PC-3 (cell line): ENCODE measurements at regions not wholly inside any gene's neighbourhood (a gene's known extent, or its start where the extent isn't known, plus 50 kb on each side); places are given as distances from the start of the nearest gene placed in this dataset.
"Not testable (repeated sequence)": the region's sequence is repeated elsewhere in the genome, so short reads cannot be mapped to it uniquely, and the experiment has no call there.

ENCODE experiments used
- ATAC-seq: fragments of 200-7000 bp; cut with Tn5 transposase; 2 replicates; pipeline ENCODE4 v1.9.1; 2020; ENCODE audit warnings: mild to moderate bottlenecking, moderate library complexity
- BruUV-seq: library from RNA; stranded (reverse); fragments of 400-500 nt; replicated peaks from 2 replicates; lab custom pipeline; 2021; lab: Mats Ljungman, UMichigan
- CTCF ChIA-PET: fragments of 300-600 bp; sonication (Branson Sonifier 250); formaldehyde crosslinking; loops from one replicate; lab custom pipeline; 2022; ENCODE audit warnings: antibody characterized with exemption; lab: Charles Lee
- POLR2A ChIA-PET: fragments of 300-600 bp; sonication (Branson Sonifier 250); formaldehyde crosslinking; loops from one replicate; lab custom pipeline; 2022; ENCODE audit warnings: antibody characterized with exemption; ENCODE audit not compliant: unreplicated experiment; lab: Charles Lee
- DNase-seq: peaks from one replicate; pipeline ENCODE4 v3.0.0-alpha.2; 2015
- H2AFZ ChIP-seq: fragments of 300-600 bp; sonication (generic); 2 replicates; pipeline ENCODE4 v1.6.0; 2016; ENCODE audit warnings: antibody characterized with exemption, low read length
- H3F3A ChIP-seq: fragments of 300-600 bp; sonication (generic); one replicate; pipeline ENCODE4 v1.6.0; 2017; ENCODE audit warnings: antibody characterized with exemption, low read length, control low read depth, mild to moderate bottlenecking; ENCODE audit not compliant: unreplicated experiment
- H3K27ac ChIP-seq: fragments of 300-600 bp; sonication (generic); 2 replicates; pipeline ENCODE4 v1.5.1; 2016; ENCODE audit warnings: mild to moderate bottlenecking, low read length
- H3K27me3 ChIP-seq: fragments of 300-600 bp; sonication (generic); 2 replicates; pipeline ENCODE4 v1.6.1; 2016; ENCODE audit warnings: low read length, mixed read lengths
- H3K36me3 ChIP-seq: fragments of 300-600 bp; sonication (generic); 2 replicates; pipeline ENCODE4 v1.6.1; 2016; ENCODE audit warnings: low read depth, mixed run types, low read length, mixed read lengths
- H3K4me1 ChIP-seq: fragments of 300-600 bp; sonication (generic); 2 replicates; pipeline ENCODE4 v1.5.1; 2016; ENCODE audit warnings: low read length; ENCODE audit not compliant: insufficient read depth
- H3K4me2 ChIP-seq: fragments of 300-600 bp; sonication (generic); 2 replicates; pipeline ENCODE4 v1.6.0; 2016; ENCODE audit warnings: low read length
- H3K4me3 ChIP-seq: fragments of 300-600 bp; sonication (generic); 2 replicates; pipeline ENCODE4 v1.5.1; 2016; ENCODE audit warnings: mild to moderate bottlenecking, low read length, mixed read lengths
- H3K79me2 ChIP-seq: fragments of 300-600 bp; sonication (generic); 2 replicates; pipeline ENCODE4 v1.6.1; 2017; ENCODE audit warnings: low read length, mixed read lengths
- H3K9ac ChIP-seq: fragments of 300-600 bp; sonication (generic); 2 replicates; pipeline ENCODE4 v1.6.0; 2016; ENCODE audit warnings: mild to moderate bottlenecking, low read length
- H3K9me2 ChIP-seq: fragments of 300-600 bp; sonication (generic); replicated peaks from 2 replicates; pipeline ENCODE4 v1.6.1; 2016; ENCODE audit warnings: mixed run types, low read length, mixed read lengths
- H3K9me3 ChIP-seq: fragments of 300-600 bp; sonication (generic); 2 replicates; pipeline ENCODE4 v1.6.1; 2016; ENCODE audit warnings: low read length, mixed read lengths
- H4K20me1 ChIP-seq: fragments of 300-600 bp; sonication (generic); 2 replicates; pipeline ENCODE4 v1.6.1; 2016; ENCODE audit warnings: low read length, mixed read lengths
- EZH2 ChIP-seq: fragments of 300-600 bp; sonication (generic); IDR thresholded peaks from one replicate; pipeline ENCODE4 v1.6.1; 2017; ENCODE audit warnings: antibody characterized with exemption, mild to moderate bottlenecking, low read length; ENCODE audit not compliant: unreplicated experiment
- EZH2phosphoT487 ChIP-seq: fragments of 300-600 bp; sonication (generic); IDR thresholded peaks from 2 replicates; pipeline ENCODE4 v1.6.1; 2018; ENCODE audit warnings: mild to moderate bottlenecking, antibody characterized with exemption, low read length, borderline replicate concordance
- intact Hi-C: fragments of 100-400 bp; cut with micrococcal nuclease; formaldehyde crosslinking; loops from 2 replicates; pipeline ENCODE4 v1.9.0; 2023
- TF ChIP-seq, protein P1 (sequence below): fragments of 300-600 bp; sonication (generic); conservative IDR thresholded peaks from 2 replicates; pipeline ENCODE4 v1.5.1; 2017; ENCODE audit warnings: antibody characterized with exemption, low read depth, mild to moderate bottlenecking, low read length

DNA sequence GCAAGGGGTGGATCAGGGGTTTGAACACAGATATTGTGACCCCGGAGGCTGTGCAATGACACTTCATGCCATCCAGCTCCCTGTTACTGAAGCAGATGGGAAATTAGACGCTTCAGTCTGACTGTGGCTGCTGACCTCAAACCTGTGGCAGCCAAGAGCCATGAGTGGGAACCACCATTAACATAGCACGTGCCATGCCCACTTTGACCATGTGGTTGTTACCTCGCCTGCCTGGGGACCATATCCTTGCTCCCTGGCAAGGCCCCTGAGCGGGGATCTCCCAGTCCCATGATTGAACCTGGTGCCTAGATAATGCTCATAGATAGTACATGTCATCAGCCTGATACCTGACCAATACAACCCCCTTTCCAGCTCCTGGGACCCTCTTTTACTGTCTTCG is 68.9 kb downstream of the CYP26B1 start:
- Histone ChIP-seq H3K27ac (no peak overlapping the region), H3K27me3 (no peaks in the 10 kb centered on the region; the same call in 1 of the 2 replicates), H2AFZ (no peak overlapping the region), H3K4me3 (no peak overlapping the region), H3K9me2 (no peaks in the 10 kb centered on the region), H3K79me2 (no peaks in the 10 kb centered on the region), H3K9me3 (no peaks in the 10 kb centered on the region), H3K4me1 (no peaks in the 10 kb centered on the region), H3K4me2 (no peak overlapping the region), H3K36me3 (no peaks in the 10 kb centered on the region), H3K9ac (no peak overlapping the region), H3F3A (no peaks in the 10 kb centered on the region), H4K20me1 (no peaks in the 10 kb centered on the region)
- ChIA-PET CTCF (no interaction called here), POLR2A (no interaction called here)
- no peak for ATAC-seq
- no TSS peak for BruUV-seq
- TF ChIP-seq, protein P1, sequence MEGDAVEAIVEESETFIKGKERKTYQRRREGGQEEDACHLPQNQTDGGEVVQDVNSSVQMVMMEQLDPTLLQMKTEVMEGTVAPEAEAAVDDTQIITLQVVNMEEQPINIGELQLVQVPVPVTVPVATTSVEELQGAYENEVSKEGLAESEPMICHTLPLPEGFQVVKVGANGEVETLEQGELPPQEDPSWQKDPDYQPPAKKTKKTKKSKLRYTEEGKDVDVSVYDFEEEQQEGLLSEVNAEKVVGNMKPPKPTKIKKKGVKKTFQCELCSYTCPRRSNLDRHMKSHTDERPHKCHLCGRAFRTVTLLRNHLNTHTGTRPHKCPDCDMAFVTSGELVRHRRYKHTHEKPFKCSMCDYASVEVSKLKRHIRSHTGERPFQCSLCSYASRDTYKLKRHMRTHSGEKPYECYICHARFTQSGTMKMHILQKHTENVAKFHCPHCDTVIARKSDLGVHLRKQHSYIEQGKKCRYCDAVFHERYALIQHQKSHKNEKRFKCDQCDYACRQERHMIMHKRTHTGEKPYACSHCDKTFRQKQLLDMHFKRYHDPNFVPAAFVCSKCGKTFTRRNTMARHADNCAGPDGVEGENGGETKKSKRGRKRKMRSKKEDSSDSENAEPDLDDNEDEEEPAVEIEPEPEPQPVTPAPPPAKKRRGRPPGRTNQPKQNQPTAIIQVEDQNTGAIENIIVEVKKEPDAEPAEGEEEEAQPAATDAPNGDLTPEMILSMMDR = no peak
- no peak for TF ChIP-seq EZH2phosphoT487
- TF ChIP-seq EZH2 = no peak
- intact Hi-C loops = no loop called here
- DNase-seq = no peak

DNA sequence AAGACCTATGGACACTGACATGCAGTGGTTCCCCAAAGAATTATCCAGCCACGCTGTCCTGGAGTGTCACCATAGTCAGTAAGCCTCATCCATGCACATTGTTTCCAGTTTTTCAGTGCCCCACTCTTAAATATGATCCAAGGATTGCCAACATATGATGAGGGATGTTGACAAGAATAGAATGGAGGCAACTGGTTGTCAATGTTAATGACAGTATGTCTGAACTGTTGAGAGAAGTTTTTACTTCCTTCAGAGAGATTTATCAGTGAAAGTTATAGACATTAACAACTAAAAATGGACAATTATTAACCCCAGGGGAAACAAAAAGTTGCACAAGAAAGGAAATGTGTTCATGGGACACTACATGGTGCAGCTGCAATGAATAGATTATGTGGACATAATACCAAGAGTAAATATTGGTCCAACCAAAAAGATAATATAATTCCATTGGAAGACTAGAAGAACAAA is 69.9 kb downstream of the CYP26B1 start:
- H3F3A ChIP-seq = no peaks in the 10 kb centered on the region
- no peak overlapping the region for H3K4me2 ChIP-seq
- H3K4me1 ChIP-seq = no peaks in the 10 kb centered on the region
- ChIA-PET POLR2A (no interaction called here), CTCF (no interaction called here)
- TF ChIP-seq EZH2 = no peak
- TF ChIP-seq, protein P1 = no peak
- TF ChIP-seq EZH2phosphoT487 = no peak
- no peaks in the 10 kb centered on the region; the same call in 1 of the 2 replicates for H3K9me3 ChIP-seq
- ATAC-seq = no peak
- intact Hi-C loops = no loop called here
- no peak overlapping the region for H3K27ac ChIP-seq
- no peaks in the 10 kb centered on the region for H3K79me2 ChIP-seq
- no peaks in the 10 kb centered on the region; the same call in 1 of the 2 replicates for H3K27me3 ChIP-seq
- H3K9ac ChIP-seq = no peak overlapping the region
- H3K36me3 ChIP-seq = no peaks in the 10 kb centered on the region
- H3K4me3 ChIP-seq = no peak overlapping the region
- H3K9me2 ChIP-seq = no peaks in the 10 kb centered on the region
- DNase-seq = no peak
- H4K20me1 ChIP-seq = no peaks in the 10 kb centered on the region
- no peak overlapping the region for H2AFZ ChIP-seq
- BruUV-seq = no TSS peak

DNA sequence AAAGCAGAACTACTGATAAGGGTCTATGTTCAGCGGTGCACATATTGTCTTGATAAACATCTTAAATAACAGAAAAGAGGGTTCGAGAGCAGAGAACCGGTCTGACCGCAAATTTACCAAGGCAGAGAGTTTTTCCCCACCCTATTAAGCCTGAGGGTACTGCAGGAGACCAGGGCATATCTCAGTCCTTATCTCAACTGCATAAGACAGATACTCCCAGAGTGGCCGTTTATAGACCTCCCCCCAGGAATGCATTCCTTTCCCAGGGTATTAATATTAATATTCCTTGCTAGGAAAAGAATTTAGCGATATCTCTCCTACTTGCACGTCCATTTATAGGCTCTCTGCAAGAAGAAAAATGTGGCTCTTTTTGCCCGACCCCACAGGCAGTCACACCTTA is 74.3 kb downstream of the CYP26B1 start:
- ATAC-seq, DNase-seq, H3K4me3 ChIP-seq, BruUV-seq, H2AFZ ChIP-seq, H3K27ac ChIP-seq, H3K9me2 ChIP-seq, H3F3A ChIP-seq, H3K4me2 ChIP-seq, H3K9me3 ChIP-seq, intact Hi-C loops, H3K79me2 ChIP-seq, H3K9ac ChIP-seq, H3K27me3 ChIP-seq, H3K4me1 ChIP-seq, CTCF ChIA-PET, H3K36me3 ChIP-seq, H4K20me1 ChIP-seq, POLR2A ChIA-PET: not testable (repeated sequence)

DNA sequence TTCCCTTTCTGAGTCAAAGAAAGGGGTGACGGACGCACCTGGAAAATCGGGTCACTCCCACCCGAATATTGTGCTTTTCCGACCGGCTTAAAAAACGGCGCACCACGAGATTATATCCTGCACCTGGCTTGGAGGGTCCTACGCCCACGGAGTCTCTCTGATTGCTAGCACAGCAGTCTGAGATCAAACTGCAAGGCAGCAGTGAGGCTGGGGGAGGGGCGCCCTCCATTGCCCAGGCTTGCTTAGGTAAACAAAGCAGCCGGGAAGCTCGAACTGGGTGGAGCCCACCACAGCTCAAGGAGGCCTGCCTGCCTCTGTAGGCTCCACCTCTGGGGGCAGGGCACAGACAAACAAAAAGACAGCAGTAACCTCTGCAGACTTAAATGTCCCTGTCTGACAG is 83.5 kb downstream of the CYP26B1 start:
- H3K9me2 ChIP-seq, H3K9me3 ChIP-seq, DNase-seq, POLR2A ChIA-PET, H3F3A ChIP-seq, BruUV-seq, ATAC-seq, H3K27ac ChIP-seq, CTCF ChIA-PET, intact Hi-C loops, H3K79me2 ChIP-seq, H3K4me1 ChIP-seq, H2AFZ ChIP-seq, H3K4me2 ChIP-seq, H3K36me3 ChIP-seq, H3K4me3 ChIP-seq, H3K9ac ChIP-seq, H4K20me1 ChIP-seq: not testable (repeated sequence)
- peaks cover 27% of the 10 kb centered on the region for H3K27me3 ChIP-seq
